ENCODE measurements at regions not wholly inside any gene's neighbourhood (a gene's known extent, or its start where the extent isn't known, plus 50 kb on each side); places are given as distances from the start of the nearest gene placed in this dataset.

GRCh38 chr18:59814891-59815290, 84.9 kb upstream of the PMAIP1 start:
- TF ChIP-seq POLR2A (IDR thresholded peaks at IDR 0.05), result no peak
- TF ChIP-seq, protein P1, sequence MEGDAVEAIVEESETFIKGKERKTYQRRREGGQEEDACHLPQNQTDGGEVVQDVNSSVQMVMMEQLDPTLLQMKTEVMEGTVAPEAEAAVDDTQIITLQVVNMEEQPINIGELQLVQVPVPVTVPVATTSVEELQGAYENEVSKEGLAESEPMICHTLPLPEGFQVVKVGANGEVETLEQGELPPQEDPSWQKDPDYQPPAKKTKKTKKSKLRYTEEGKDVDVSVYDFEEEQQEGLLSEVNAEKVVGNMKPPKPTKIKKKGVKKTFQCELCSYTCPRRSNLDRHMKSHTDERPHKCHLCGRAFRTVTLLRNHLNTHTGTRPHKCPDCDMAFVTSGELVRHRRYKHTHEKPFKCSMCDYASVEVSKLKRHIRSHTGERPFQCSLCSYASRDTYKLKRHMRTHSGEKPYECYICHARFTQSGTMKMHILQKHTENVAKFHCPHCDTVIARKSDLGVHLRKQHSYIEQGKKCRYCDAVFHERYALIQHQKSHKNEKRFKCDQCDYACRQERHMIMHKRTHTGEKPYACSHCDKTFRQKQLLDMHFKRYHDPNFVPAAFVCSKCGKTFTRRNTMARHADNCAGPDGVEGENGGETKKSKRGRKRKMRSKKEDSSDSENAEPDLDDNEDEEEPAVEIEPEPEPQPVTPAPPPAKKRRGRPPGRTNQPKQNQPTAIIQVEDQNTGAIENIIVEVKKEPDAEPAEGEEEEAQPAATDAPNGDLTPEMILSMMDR (IDR thresholded peaks at IDR 0.05), result no peak
